ENCODE measurements at regions not wholly inside any gene's neighbourhood (a gene's known extent, or its start where the extent isn't known, plus 50 kb on each side); places are given as distances from the start of the nearest gene placed in this dataset.

DNA sequence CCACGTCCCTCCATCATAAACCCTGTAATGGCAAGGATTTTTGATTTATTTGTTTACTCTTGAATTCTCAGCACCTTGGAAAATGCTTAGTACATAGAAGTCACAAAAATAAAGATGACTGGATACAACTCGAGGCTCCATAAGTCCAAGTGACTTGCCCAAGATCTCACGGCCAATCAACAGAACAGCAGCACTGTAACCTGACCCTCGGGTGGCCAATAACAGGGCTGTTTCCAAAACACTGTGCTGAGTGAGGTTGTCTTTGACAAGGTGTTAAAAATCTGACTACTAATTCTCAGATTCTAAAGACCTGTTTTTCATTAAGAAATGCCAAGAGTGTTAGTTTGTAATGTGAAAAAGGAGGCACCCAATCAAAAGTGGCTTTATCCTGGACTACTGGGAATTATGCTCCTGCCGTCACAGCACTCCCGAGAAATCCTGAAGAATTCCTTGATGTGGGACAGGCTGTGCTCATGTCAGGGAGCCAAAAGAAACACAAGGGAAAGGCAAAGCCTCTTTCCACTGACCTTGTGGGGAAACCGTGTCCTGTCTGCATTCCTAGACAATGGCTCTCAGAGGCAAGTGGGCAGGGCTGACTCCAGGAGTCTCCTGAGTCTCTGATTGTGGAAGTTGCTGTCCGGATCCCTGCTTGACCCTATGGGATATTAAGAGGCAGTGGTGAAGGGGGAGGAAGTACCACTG lies 204.7 kb upstream of the PELI2 start:
- no peak for TF ChIP-seq POLR2A (IDR thresholded peaks at IDR 0.05; ENCODE audit: low read depth, low read length)
- TF ChIP-seq, protein P1, sequence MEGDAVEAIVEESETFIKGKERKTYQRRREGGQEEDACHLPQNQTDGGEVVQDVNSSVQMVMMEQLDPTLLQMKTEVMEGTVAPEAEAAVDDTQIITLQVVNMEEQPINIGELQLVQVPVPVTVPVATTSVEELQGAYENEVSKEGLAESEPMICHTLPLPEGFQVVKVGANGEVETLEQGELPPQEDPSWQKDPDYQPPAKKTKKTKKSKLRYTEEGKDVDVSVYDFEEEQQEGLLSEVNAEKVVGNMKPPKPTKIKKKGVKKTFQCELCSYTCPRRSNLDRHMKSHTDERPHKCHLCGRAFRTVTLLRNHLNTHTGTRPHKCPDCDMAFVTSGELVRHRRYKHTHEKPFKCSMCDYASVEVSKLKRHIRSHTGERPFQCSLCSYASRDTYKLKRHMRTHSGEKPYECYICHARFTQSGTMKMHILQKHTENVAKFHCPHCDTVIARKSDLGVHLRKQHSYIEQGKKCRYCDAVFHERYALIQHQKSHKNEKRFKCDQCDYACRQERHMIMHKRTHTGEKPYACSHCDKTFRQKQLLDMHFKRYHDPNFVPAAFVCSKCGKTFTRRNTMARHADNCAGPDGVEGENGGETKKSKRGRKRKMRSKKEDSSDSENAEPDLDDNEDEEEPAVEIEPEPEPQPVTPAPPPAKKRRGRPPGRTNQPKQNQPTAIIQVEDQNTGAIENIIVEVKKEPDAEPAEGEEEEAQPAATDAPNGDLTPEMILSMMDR (IDR thresholded peaks at IDR 0.05; ENCODE audit: extremely low read depth in 1 of 2, insufficient read depth in 1 of 2, low read depth in 1 of 2, low read length in 2 of 2): no peak
